Testis (tissue), 2 donors: ENCODE measurements at regions not wholly inside any gene's neighbourhood (a gene's known extent, or its start where the extent isn't known, plus 50 kb on each side); places are given as distances from the start of the nearest gene placed in this dataset.

ENCODE experiments used
- CTCF ChIP-seq, 3 experiments: fragments of 450-650 bp in 2 of 3; fragments of 200-600 bp in 1 of 3; sonication (generic) in 1 of 3; IDR thresholded peaks; one replicate each; pipeline ENCODE4 v1.5.1; 2016 to 2019; ENCODE audit warnings: antibody characterized with exemption in 3 of 3, mild to moderate bottlenecking in 2 of 3, moderate library complexity in 1 of 3
- POLR2A ChIP-seq: fragments of 450-650 bp; IDR thresholded peaks from one replicate; pipeline ENCODE4 v1.6.1; 2017; ENCODE audit warnings: antibody characterized with exemption, mild to moderate bottlenecking, moderate library complexity

- TF ChIP-seq POLR2A (no peak), CTCF (IDR thresholded peaks at IDR 0.05) (no peak)
These were observed 57.2 kb upstream of the ZNRF4 start for GRCh38 chr19:5397804-5398692.
